ENCODE measurements at regions not wholly inside any gene's neighbourhood (a gene's known extent, or its start where the extent isn't known, plus 50 kb on each side); places are given as distances from the start of the nearest gene placed in this dataset.
"Not testable (repeated sequence)": the region's sequence is repeated elsewhere in the genome, so short reads cannot be mapped to it uniquely, and the experiment has no call there.

DNA sequence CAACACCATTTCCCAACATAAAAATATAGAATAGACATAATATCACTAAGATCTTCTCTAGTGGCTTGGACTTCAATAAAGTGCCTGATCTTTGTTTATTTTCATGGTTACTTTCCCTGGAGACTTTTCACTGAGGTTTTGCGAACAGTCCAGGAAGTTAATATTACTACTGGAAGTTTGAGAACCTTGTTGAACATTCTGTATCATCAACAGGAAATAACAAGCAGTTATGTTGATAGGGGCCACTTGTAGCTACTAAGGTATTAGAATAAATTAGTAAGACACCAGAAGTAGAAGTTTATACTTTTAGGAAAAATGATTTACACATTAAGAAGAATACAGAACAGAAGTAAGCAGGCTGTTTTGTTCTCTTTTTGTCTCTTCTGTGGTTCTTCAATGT is 180.2 kb downstream of the TFAP2B start:
- DNase-seq, result no peak

GRCh38 chr6:51001399-51001798 is 182.7 kb downstream of the TFAP2B start:
- DNase-seq, result no peak

DNA sequence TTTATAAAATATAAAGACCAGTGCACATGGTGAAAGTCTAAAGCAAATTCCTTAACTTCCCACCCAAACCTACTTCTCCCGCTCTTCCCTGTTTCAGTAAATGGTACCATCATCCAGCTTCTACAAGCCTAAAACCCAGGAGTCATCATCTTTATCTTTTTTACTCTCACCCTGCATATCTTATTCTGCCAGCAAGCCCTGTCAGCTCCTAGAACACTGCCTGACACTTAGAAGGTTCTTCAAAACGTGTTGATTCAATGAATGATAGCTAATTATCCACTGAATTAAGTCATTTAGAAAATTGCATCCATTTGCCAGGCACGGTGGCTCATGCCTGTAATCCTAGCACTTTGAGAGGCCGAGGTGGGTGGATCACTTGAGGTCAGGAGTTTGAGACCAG is 185.7 kb downstream of the TFAP2B start:
- no peak for DNase-seq

DNA sequence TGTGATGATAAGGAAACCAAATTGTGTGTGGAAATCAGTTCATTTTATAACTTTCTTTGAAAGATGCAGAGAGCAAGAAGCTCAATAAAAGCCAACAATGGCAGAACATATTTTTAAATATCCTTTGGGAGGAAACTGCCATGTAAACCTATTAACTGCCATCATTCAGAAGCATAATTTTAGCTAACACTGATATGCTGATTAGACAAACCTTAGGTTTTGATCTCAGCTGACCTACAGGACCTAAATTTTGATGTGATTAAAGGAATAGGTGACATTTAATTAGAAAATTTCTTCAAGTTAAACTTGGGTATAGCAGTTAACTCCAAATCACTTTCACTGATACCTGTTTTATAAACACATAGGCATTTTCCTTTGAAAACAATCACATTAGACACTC is 187.1 kb downstream of the TFAP2B start:
- DNase-seq, result no peak

DNA sequence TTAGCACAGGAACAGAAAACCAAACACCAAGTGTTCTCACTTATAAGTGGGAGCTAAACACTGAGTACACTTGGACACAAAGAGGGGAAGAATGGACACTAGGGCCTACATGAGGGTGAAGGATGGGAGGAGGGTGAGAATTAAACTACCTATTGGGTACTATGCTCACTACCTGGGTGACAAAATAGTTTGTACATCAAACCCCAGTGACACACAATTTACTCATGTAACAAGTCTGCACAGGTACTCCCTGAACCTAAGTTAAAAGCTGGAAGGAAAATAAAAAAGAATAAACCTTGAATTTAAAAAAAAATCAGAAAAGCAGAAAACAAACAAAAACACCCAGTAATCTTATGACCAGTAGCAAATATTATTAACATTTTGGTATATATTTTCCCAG is 188.6 kb downstream of the TFAP2B start:
- no peak for DNase-seq

- not testable (repeated sequence) for DNase-seq
These were observed 190.0 kb downstream of the TFAP2B start for GRCh38 chr6:51008693-51009092.

- DNase-seq, result no peak
These were observed 194.7 kb downstream of the TFAP2B start for GRCh38 chr6:51013376-51013775.

GRCh38 chr6:51015394-51015793 is 196.7 kb downstream of the TFAP2B start:
- DNase-seq, result no peak

- DNase-seq, result no peak
These were observed 197.8 kb downstream of the TFAP2B start for GRCh38 chr6:51016489-51016888.

DNA sequence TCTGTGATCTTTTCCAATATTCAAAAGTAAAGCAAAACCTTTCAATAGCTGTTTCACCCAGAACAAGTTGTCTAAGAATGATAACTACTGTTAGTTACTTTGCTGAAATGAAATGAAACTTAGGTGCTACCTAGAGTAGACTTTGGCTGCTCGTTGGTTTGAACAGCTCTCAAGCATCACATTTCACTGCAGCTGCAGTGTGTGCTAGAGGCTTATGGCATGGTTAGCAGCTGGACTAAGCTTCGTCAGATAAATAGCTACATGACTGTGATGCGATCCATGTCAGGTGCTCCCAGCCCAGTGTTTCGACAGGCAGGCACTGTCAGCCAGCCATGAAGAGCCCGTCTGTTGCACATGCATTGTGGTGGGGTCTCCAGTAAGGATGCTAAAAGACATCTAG is 201.1 kb downstream of the TFAP2B start:
- no peak for DNase-seq

DNA sequence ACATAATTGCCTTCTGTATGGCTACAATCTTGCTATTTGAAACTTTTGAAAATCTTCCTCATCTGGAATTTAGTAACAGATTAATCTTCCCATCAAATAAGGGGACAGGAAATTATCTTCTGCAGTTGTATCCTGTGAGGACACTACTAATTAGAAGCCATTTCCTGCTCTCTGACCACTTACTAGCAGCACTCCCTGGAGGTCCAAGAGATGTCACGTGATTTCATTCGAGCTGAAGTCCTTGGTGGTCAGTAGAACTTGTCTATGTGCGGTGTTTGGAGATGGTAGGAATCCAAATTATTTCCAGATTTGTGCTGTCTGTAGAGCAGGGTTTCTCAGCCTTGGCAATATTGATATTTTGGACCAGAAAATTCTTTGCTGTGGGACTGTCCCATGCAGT is 202.5 kb downstream of the TFAP2B start:
- DNase-seq, result no peak

DNA sequence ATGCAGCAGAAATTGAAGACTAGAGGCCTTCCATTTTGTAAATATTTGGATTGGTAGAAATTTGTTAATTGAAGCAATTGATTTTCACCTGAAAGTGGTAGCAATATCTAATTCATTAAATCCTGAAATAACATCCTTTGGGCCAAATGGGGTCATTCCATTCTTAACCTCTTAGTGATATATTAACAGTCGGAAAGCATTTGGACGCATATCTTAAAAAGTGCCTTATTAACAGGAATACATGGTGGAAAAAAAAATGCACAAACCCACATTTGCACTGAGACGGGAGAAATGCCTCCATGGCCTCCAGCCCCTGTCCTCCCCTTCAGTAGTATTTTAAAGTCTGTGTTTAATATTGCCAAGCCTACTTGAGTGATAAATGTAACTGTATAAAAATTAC is 205.5 kb downstream of the TFAP2B start:
- DNase-seq, result no peak

GRCh38 chr6:51025082-51025777 is 206.6 kb downstream of the TFAP2B start:
- DNase-seq, result no peak

DNA sequence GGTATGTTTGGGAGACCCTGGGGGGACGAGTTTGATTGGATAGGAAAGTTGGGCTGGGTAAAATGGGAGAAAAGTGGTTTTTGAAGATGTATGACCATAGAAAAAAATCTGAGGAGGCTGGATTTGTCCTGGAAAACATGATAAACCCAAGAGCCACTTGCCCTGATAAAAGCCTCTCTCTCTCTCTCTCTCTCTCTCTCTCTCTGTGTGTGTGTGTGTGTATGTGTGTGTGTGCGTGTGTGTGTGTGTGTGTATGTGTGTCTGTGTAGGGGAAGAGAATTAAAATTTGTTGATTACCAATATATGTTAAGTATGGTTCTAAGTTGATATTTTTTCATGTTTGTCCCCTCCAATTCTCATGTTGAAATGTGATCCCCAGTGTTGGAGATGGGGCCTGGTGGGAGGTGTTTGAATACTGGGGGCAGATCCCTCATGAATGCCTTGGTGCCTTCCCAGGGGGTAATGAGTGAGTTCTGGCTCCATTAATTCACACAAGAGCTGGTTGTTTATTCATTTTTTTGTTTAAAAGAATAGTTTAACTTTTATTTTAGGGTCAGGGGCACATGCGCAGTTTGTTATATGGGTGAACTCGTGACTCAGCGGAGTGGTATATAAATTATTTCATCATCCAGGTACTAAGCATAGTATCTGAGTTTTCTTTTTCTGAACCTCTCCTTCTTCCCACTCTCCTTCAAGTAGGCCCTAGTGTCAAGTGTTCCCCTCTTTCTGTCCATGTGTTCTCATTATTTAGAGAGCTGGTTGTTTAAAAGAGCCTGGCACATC is 208.8 kb downstream of the TFAP2B start:
- DNase-seq, result no peak

- DNase-seq, result no peak
These were observed 209.6 kb downstream of the TFAP2B start for GRCh38 chr6:51028276-51028675.

DNA sequence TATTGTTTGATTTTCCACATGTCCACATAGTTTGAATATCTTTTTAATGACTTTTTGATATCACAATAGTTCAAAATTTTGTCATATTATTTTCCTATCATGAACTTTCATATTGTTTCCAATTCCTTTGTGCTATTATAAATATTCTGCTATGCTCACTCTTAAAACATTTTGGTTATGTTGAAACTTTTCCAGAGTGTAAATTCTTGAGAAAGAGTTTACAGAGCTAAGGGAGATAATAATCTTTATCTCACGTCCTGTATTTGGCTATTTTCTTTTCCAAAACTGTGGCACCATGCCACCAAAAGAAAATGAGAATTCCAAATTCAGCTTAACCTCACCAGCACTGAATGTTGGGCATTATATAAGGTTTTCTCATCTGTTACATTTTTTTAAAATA is 210.9 kb downstream of the TFAP2B start:
- no peak for DNase-seq

GRCh38 chr6:51045548-51045947 is 226.9 kb downstream of the TFAP2B start:
- DNase-seq, result no peak

DNA sequence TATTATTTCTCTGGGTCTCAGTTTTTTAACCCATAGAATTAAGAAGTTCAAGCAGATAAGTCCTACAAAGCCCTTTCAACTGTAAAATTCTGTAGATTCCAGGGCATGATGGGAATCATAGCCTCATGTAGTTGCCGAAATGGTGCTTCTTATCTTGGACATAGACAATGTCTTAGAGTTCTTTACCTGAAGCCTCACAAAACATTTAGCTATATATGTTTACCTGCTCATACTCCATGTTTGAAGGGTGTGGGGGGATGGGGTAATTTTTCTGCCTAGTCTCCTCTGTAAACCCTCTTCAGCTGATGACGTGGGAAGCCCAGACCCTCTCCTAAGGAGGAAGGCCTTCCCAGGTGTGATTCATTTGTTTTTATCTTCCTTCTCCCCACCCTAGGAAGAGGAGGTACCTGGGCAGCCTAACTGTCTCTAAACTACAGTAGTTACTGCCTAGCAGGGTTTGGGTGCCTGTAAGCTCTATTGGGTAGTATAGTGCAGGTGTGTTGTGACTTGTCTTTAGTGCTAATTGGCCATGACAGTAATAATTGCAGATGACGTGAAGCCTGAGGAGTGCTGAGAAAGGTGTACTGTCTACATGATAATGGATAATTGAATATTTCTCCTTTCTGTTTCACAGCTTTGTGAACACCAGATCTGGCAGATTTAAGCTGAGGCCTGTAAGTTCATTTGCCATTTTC is 230.8 kb downstream of the TFAP2B start:
- no peak for DNase-seq

- no peak for DNase-seq
These were observed 231.6 kb downstream of the TFAP2B start for GRCh38 chr6:51049983-51050877.

DNA sequence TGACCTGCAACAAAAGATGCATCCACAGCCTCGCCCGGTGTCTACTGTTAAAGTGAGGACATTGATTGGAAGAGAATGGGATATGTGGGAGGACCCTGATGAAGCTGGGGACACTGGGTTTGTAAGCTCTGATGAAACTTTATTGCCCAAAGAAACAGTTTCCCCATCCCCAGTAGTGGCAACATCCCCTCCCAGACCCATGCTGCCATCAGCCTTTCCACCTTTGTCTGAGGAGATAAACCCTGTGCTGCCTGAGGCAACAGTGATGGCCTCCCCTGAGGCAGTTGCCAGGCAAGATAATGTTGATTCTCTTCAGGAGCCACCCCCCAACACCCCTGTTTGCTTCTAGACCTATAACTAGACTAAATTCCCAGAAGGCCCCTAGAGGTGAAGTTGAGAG is 234.0 kb downstream of the TFAP2B start:
- DNase-seq, result not testable (repeated sequence)

- DNase-seq, result not testable (repeated sequence)
These were observed 236.6 kb downstream of the TFAP2B start for GRCh38 chr6:51055316-51055715.

DNA sequence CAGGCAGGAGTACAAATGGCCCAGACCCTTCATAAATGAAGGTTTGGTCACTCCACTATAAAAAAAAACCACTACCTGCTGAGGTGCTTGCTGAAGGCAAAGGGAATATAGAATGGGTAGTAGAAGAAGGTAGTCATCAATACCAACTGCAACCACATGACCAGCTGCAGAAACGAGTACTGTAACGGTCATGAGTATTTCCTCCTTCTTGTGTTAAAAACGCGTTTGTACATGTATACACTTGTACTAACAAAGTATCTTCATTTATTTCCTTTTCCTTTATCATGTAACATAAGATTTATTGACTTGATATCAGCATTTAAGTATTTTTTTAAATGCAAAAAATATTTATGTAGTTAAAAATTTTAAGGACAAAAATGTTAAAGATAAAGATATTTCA is 238.6 kb downstream of the TFAP2B start:
- DNase-seq, result no peak

- no peak for DNase-seq
These were observed 241.6 kb downstream of the TFAP2B start for GRCh38 chr6:51060262-51060762.

Data from femur (tissue), 1 donor.